GM18502 (cell line): ENCODE measurements at regions not wholly inside any gene's neighbourhood (a gene's known extent, or its start where the extent isn't known, plus 50 kb on each side); places are given as distances from the start of the nearest gene placed in this dataset.
"Not testable (repeated sequence)": the region's sequence is repeated elsewhere in the genome, so short reads cannot be mapped to it uniquely, and the experiment has no call there.

Experiments
- ATAC-seq: cut with Tn5 transposase; IDR thresholded peaks from one replicate; pipeline ENCODE4 v1.9.1; 2021; ENCODE audit warnings: mild to moderate bottlenecking; ENCODE audit not compliant: unreplicated experiment, poor library complexity

DNA sequence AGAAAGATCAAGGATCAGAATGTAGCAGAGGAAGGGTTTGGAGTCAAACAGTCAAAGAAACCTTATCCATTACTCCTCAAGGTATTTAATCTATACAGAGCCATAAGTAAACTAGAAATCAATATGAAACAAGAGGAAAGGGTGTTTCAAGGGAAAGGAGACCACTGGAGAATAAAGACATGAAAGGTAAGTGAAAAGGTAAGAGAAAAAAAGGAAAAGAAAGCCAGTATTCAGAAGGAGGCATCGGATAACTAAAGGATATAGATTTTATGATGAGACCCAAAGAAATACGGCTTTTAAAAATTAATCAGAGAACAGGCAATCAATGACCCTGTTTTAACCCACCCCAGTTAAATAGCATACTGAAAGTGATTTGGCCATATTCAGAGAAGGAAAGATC, 438.7 kb upstream of the MIR17HG start:
- no peak for ATAC-seq

DNA sequence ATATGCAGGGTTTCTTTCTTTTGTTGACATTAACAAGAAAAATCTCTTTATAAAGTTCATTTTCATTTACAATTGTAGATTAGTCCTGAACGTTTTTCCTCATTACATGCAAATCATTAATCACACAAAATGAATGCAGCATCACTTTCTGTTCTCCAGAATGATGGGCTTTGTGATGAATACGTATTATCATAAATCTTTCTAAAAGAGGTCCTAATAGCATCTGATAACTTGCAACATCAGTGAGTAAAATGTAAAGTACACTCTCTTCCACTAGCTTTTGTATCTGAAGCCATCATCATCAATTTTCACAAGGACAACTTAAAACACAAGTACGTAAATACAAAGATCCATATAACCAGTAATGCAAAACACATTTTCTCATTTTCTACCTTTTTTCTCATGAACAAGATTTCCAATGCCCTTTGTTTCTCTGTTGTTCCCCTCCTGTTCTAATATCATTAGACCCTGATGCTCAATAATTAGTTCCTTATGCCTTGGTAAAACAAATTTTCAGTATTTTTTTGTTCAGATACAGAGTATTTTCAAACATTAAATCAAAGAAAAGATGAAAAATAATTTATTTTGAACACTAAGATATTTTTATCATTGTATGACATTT, 437.4 kb upstream of the MIR17HG start:
- no peak for ATAC-seq

DNA sequence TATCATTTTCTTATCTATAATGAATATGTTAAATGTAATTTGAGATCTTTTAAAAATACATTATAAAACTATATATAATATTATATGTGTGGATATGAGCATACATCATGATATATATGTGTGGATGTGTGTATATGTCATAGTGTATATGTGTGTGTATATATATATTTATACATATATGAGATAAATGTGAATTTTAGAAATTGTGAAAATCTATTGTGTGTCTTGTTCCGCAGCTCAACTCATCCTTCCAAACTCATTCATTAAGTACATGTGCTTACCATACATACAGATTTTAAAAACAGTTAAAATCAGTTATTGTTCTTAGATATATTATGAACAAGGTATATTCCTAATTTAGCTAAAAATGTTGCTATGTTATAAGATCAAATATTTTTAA, 435.2 kb upstream of the MIR17HG start:
- ATAC-seq, result no peak

DNA sequence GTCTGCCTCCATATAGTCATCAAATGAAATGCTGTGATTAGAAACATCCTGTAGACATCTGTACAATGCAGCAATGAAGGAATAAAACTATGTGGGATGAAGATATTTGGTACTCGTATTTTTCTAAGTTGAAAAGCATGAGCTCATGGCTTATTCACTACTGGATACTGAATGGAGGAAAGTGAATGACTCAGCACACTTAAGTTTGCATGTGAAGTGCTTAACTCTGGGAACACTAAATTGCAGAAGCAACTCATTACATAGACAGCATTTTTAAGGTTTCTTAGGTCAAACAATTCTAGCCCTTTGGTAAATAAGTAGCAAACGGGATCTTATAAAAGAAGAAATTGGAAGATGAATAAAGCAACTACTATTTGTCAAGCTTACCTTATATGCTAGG, 429.0 kb upstream of the MIR17HG start:
- ATAC-seq, result no peak

DNA sequence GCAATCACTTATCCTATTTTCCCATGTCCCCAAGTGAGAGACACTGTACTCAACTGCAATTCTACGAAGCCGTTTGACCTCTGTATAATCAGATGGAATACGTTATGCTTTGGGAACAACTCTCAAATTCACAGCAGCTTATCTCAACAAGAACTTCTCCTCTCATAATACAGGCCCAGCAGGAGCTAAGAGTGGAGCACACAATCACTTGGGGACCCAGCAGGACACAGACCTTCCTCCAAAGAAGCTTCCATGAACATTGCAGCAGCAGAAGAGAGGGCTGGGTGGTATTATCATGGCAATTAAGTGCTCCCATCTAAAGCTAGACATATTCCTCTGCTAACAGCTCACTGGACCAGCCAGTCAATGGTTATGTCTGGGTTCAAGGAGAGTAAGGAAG, 428.3 kb upstream of the MIR17HG start:
- ATAC-seq, result no peak

DNA sequence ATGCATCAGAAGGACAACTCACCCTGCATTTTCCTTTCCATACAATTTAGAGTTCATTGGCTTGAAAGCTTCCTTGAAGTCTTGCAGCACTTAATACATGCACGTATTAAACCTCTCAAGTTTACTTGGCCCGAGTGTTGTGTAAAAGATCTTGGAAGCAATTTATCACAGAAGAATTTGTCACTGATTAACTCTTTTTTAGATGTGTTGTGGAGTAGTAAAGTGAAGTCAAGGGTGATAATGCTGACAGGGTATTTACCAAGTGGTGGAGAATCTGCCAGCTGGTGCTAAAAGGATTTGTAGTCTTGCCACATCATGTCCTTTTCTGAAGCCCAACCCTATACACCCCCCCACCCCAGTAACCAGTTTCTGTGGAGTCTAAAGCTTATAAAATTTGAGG, 421.0 kb upstream of the MIR17HG start:
- no peak for ATAC-seq

DNA sequence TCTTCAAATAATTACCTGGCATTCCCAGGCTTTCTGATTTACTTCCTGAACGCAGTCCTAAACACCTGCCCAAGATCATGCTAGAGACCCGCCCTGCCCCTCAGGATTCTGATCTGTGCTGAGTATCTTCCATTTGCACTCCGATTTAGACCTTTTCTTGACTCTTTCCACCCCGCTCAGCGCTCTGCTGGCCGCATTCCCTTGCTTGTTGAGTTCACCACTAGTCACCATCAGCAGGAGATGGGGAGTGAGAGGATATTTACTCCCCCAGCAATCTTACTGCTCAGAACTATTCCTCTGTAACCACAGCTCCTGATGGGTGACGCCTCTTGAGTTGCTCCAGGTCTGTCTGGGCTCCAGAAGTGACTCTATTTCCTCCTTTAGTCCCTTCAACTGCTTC, 419.4 kb upstream of the MIR17HG start:
- no peak for ATAC-seq

DNA sequence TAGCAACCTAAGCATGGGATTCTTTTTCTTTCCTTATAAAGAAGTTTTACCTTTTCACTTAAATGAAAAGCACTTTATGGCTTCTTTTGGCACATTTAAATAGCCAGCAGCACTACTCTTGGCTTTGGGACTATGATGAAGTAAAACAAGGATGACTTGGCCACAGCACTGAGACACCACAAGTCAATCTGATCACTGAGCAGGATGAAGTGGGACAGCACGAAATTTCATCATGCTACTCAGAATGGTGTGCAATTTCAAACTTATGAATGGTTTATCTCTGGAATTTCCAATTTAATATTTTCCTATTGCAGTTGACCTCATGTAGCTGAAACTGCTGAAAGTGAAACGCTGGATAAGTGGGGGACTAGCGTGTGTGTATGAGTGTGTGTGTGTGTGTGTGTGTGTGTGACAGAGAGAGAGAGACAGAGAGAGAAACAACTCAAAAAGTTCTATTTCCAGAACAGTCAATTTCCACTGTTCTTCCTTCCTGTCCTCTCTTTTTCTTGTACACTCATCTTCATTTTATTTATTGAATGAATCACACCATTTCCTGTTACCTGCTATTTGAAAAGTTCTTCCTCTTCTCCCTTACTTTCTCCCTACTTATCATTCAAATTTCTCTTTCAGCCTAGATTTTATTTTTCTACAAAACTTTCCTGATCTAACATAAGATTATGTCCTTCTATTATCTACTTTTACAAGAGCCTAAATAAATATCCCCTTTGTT, 414.2 kb upstream of the MIR17HG start:
- no peak for ATAC-seq

DNA sequence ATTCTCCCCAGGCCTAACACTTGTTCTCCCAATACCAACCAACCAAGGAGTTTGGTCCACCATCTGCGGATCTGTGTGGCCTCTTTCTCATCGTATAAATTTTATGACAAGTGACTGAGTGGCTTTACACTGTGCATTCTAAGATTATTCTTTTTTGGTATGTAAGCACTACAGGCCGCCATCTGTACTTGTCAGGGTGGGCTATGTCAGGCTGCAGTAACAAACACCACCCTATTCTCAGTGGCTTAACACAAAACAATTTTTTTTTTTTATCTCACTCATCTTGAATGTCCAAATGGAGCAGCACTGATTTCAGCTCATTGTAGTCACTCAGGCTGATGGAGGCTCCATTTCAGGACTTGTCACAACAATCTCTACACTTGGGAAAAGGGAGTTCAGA, 412.7 kb upstream of the MIR17HG start:
- no peak for ATAC-seq

DNA sequence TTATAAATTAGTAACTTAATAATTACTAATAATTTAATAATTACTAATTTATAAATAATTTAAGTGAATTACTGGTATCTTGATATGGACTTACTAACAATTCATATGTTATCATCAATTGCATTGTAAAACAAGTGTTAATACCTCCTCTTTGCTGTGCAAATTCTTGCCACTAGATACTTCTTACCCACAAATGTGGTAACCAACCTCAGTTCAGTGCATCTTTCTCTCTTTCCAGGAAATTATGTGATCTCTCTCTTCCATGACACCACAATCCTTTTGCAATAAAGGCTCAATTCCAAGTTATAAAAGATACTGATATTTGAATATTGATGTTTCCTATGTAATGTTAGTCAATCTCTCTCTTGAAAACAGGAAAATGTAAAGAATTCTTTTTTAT, 408.6 kb upstream of the MIR17HG start:
- no peak for ATAC-seq

DNA sequence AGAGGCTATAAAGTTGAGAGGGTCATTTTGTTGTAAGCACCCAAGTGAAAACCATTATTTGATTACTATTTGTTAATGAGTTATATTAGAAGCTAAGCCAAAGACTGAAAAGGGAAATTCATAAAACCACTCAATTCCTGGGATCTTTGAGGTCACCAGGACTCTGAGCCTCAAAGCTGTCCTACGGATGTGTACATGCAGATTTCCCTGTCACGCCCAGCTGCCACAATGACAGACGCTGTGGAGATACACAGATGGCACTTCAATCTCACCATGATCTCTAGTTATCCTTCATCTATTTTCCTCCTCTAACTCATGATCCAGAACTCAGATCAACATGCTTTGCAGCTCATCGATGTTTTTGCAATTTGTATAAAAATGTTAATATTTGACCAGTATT, 403.5 kb upstream of the MIR17HG start:
- no peak for ATAC-seq

DNA sequence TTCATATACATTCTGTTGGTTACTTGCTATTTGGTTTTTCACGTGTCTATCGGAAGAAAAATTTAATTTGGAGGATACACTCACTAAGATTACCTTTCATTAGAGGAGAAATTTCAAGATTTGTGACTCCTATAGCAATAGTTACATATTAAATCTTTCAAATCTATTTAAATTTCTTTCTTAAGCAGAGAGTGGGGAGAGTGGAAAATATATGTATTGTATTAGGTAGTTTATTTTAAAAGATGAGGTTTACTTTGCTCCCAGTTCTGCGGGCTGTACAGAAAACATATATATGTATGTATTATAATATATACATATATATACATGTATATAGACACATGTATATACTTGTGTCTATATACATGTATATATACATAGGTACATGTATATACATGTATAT, 402.3 kb upstream of the MIR17HG start:
- not testable (repeated sequence) for ATAC-seq

DNA sequence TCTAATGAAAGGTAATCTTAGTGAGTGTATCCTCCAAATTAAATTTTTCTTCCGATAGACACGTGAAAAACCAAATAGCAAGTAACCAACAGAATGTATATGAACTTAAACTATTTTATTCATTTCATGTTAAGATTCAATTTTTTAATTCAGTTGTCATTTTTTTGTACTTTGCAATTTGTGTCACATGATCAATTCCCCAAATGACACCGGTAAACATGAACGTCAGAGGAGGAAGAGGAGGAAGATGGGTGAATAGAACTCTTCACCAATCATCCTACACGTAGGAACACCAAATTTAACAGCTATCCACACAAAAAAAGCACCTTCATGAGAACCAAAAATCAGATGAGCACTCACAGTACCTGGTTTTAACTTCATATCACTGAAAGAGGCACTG, 401.4 kb upstream of the MIR17HG start:
- ATAC-seq, result not testable (repeated sequence)

DNA sequence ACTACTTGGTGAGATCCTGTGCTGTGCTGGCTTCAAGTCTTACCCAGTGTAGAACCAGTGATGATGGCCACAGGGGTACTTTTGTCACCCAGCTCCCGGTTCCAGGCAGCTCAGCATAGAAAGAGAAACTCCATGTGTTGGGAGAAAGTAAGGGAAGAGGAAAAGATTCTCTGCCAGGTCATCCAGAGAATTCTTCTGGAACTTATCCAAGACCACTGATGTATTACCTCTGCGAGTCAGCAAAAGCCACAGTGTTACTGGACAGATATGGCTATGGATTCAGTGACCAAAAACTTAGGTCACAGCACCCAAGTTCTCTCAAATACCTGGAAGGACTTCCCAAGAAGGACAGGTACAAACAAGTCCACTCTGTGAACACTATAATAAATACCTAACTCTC, 399.5 kb upstream of the MIR17HG start:
- ATAC-seq, result no peak

DNA sequence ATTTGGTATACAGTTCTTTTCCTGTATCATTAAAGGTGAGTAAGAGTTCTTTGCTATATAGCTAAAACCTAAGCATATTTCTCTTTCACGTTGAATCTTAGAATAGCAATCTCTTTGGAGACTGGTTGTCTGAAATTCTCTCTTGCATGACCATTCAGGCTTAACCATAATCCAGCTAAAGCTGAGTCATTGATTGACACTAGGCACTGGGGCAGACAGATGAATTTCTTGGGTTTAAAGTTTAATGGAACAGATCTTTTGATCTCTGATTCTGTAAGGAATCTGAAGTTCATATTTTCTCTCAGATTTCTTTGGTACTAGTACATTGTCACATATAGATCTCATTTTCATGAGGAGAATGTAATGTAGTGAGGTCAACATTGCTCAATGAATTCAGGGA, 397.3 kb upstream of the MIR17HG start:
- no peak for ATAC-seq

DNA sequence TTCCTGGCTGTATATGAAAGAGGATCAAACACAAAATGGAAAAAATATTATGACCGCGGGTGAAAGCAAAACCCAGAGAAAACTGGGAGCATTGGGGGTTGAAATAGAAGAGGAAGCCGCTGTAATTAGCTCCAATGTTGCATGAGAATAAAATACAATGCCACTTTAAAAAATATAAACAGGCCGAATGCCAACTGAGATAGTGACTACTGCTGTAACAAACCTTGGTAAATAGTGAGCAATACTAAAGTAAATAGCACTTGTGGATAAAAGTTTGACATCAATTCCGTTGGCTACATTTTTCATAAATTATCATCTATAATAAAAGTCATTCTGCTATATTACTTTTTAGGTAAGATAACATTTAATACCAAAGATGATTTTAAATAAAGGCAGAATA, 395.8 kb upstream of the MIR17HG start:
- no peak for ATAC-seq

DNA sequence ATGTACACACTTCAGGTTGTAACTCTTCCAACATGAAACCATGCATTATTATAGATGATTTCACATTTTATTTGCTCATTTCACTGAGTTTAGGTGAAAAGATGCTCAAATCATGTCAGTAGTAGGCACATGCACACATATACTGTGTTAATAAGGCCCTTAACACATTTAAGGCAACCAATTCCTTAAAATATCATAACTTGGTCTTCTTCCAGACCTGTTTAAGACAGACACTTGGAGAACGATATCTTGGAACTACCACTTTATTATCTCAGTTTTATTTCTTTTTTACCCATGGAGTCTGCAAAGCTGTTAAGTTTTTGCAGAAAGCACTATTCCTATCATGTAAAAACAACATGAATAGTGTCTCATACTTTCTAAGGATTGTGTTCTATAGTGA, 395.2 kb upstream of the MIR17HG start:
- ATAC-seq, result no peak

DNA sequence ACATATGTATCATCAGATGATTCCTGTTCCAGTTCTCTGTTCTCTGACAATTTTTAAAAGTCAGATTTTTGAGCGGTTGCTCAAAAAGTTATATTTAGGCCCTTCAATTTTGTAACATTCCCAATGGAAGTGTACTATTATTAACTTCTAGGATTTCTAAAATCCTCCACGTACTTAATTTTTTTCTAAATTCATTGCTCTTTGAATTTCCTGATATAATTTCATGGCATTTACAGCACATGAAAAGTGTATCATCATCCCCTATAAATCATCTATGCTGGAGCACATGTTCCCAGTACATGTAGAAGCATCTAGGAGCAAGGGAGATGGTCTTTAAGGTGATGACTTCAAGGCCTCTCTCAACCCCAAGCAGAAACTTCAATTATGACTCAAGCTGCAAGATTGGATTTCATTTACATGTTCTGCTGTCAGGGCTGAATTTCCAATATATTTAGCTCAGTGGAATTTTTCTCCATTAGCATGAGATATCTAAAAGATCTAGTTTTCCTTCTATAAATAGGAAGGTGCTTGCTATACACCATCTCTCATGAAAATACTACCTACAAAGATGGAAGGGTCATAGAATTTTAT, 392.8 kb upstream of the MIR17HG start:
- ATAC-seq, result no peak

DNA sequence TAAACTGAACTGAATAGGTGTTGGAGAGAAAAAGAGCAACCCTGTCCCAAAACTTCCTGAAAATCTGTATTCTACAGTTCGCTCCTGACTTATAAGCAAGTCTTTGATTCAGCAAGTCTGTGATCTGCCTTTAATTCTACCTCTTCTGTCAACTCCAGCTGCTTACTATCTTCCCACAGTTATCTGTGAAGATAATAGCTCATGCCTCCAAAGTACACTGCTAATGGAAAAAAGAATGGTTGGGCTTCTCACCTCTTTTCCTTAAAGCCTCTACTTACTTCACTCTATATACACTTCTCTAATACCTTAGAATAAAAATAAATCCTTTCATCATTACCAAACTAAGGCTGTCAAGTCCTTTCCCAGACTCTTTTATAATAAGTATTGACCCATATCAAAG, 391.5 kb upstream of the MIR17HG start:
- no peak for ATAC-seq

DNA sequence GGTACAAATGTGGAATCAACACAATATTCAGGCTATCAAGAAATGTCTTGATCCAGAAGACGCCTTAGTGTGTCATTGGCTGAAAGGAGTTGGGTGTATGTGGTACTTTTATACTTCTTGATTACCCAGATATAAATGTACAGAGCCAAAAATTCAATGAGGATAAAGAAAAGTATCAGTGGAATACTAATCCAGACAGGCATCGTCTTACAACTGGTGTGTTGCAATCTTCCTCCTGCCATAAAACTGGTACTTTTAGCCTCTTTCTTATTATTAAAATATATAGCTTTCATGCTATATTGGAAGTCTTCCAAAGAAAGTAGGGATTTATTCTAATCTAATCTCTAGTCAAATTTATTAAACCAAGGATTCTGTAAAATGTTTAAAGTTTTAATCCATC, 388.6 kb upstream of the MIR17HG start:
- ATAC-seq, result no peak

DNA sequence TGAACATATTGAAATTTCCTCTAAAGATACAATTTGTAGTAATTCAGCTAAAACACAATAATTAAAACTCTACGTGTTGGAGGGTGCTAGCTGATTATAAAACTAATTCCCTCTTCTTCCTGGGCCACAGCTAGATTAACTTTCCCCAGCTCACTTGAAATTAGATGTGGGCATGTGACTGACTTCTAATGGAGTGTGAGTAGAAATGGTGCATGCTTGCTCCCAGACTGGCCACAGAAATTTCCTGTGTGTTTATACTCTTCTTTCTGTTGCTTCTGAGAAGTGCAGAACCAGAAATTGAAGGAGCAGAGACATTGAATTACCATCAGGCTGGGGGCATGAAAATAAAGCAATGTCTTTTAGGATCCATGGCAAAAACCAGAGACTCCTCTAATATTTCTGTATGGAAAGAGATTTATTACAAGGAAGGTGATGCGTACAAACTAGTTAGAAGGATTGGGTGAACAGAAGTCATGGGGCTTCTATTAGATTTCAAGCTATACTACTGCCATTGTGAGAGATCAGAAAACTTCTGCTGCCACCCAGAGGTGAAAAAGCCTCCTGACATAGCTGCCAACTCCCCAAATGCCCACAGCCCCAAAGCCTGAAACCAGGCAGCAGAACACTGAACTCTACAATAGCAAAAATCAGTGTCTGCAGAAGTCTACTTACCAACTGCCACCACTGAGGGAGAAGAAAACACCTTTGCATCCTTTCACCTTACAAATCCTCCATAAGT, 379.2 kb upstream of the MIR17HG start:
- ATAC-seq, result peak; percentile 54
